NCI-H446 treated with DMSO at 0.1 percent for 48 hours (cell line): ENCODE measurements at regions not wholly inside any gene's neighbourhood (a gene's known extent, or its start where the extent isn't known, plus 50 kb on each side); places are given as distances from the start of the nearest gene placed in this dataset.

Source experiments
- DNase-seq: peaks from one replicate; lab custom pipeline; 2025; lab: John Stamatoyannopoulos, UW

GRCh38 chr2:147553775-147554271 is 291.0 kb upstream of the ACVR2A start:
- DNase-seq, result peak; percentile 50

- no peak for DNase-seq
Measured at GRCh38 chr2:147550995-147551731, 293.7 kb upstream of the ACVR2A start.

- no peak for DNase-seq
Measured at GRCh38 chr2:147549054-147549453, 295.8 kb upstream of the ACVR2A start.

GRCh38 chr2:147548451-147548850 is 296.4 kb upstream of the ACVR2A start:
- no peak for DNase-seq

GRCh38 chr2:147547440-147547839 is 297.4 kb upstream of the ACVR2A start:
- no peak for DNase-seq

GRCh38 chr2:147546109-147546508 is 298.7 kb upstream of the ACVR2A start:
- no peak for DNase-seq

GRCh38 chr2:147543056-147543455 is 301.8 kb upstream of the ACVR2A start:
- no peak for DNase-seq

- no peak for DNase-seq
Measured at GRCh38 chr2:147542351-147542750, 302.5 kb upstream of the ACVR2A start.

GRCh38 chr2:147541314-147541713 is 303.5 kb upstream of the ACVR2A start:
- no peak for DNase-seq

- DNase-seq, result no peak
Measured at GRCh38 chr2:147538821-147539220, 306.0 kb upstream of the ACVR2A start.

- DNase-seq, result no peak
Measured at GRCh38 chr2:147538088-147538487, 306.7 kb upstream of the ACVR2A start.

- no peak for DNase-seq
Measured at GRCh38 chr2:147531269-147531668, 313.6 kb upstream of the ACVR2A start.

GRCh38 chr2:147530033-147530432 is 314.8 kb upstream of the ACVR2A start:
- DNase-seq, result no peak

- DNase-seq, result no peak
Measured at GRCh38 chr2:147525819-147526489, 318.9 kb upstream of the ACVR2A start.

- DNase-seq, result no peak
Measured at GRCh38 chr2:147524912-147525311, 319.9 kb upstream of the ACVR2A start.

- DNase-seq, result no peak
Measured at GRCh38 chr2:147523415-147523814, 321.4 kb upstream of the ACVR2A start.

GRCh38 chr2:147521936-147522335 is 322.9 kb upstream of the ACVR2A start:
- DNase-seq, result no peak

GRCh38 chr2:147520817-147521216 is 324.0 kb upstream of the ACVR2A start:
- no peak for DNase-seq

- DNase-seq, result no peak
Measured at GRCh38 chr2:147519178-147519577, 325.7 kb upstream of the ACVR2A start.

- no peak for DNase-seq
Measured at GRCh38 chr2:147515213-147515612, 329.6 kb upstream of the ACVR2A start.

GRCh38 chr2:147512206-147512605 is 332.6 kb upstream of the ACVR2A start:
- DNase-seq, result no peak

- no peak for DNase-seq
Measured at GRCh38 chr2:147511491-147511948, 333.3 kb upstream of the ACVR2A start.

- no peak for DNase-seq
Measured at GRCh38 chr2:147509821-147510220, 335.0 kb upstream of the ACVR2A start.
